Progenitor cell of endocrine pancreas (in vitro differentiated cells): ENCODE measurements at regions not wholly inside any gene's neighbourhood (a gene's known extent, or its start where the extent isn't known, plus 50 kb on each side); places are given as distances from the start of the nearest gene placed in this dataset.
"Not testable (repeated sequence)": the region's sequence is repeated elsewhere in the genome, so short reads cannot be mapped to it uniquely, and the experiment has no call there.

ENCODE experiments used
- DNase-seq: peaks from one replicate; pipeline ENCODE4 v3.0.0; 2021; ENCODE audit warnings: low spot score; ENCODE audit not compliant: unreplicated experiment
- H3K27ac Mint-ChIP-seq: 2 replicates; pipeline ENCODE4 v1.8.0; 2021; ENCODE audit warnings: mild to moderate bottlenecking, moderate library complexity, mixed read lengths
- H3K27me3 Mint-ChIP-seq: 2 replicates; pipeline ENCODE4 v1.8.0; 2021; ENCODE audit warnings: mixed read lengths
- H3K36me3 Mint-ChIP-seq: 2 replicates; pipeline ENCODE4 v1.8.0; 2022; ENCODE audit warnings: mixed read lengths; ENCODE audit not compliant: insufficient read depth
- H3K4me1 Mint-ChIP-seq: 2 replicates; pipeline ENCODE4 v1.8.0; 2021; ENCODE audit warnings: low read depth, mixed read lengths
- H3K4me3 Mint-ChIP-seq: 2 replicates; pipeline ENCODE4 v1.8.0; 2021; ENCODE audit warnings: low read depth, mild to moderate bottlenecking, moderate library complexity, mixed read lengths
- H3K9me3 Mint-ChIP-seq: 2 replicates; pipeline ENCODE4 v1.8.0; 2021; ENCODE audit warnings: low read depth, mixed read lengths
- TF ChIP-seq, protein P1 (sequence below): fragments of 200-600 bp; sonication (generic); IDR thresholded peaks from one replicate; pipeline ENCODE4 v1.5.0; 2021; ENCODE audit warnings: antibody characterized with exemption, mild to moderate bottlenecking; ENCODE audit not compliant: unreplicated experiment

DNA sequence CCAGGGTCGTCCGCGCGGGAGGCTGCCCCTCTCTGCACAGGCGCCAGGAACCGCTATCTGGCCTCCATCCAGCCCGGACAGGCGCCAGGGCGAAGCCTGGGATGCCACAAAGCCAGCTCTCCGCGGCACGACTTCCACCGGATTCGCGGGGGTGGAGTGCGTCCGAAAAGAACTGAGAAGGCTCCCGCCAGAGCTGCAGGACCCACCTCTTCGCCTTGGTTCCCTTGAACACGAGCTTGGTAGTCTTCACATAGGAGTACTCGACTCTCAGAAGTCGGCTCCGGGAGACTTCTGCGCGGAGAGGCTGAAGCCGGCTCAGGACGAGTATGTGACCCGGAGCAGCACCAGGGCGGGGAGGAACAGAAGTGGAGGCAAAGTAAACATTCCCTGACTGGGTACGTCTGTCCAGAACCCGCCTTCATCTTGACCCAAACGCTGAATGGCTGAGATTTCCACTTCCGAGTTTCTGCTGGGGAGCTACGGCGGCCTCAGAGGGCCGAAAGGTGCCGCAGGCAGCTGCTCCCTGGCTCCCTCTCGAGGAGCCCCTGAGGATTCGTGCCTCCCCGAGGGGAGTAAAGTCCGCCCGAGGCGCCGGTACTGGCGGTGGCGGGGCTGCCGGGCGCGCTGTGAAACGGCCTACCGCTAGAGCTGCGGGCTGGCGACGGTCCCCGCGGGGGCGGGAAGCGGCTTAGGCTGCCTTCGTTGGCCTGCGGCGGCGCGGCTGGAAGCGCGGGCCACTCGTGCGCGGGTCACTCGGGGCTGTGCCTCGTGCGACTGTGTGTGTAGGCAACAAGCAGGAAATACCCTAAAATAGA, 2654.9 kb upstream of the DEFB115 start:
- H3K36me3 Mint-ChIP-seq, H3K4me1 Mint-ChIP-seq, H3K27me3 Mint-ChIP-seq, H3K27ac Mint-ChIP-seq: not testable (repeated sequence)
- DNase-seq, result peak; percentile 25
- peak overlapping the region; percentile 76 for H3K4me3 Mint-ChIP-seq
- TF ChIP-seq, protein P1, sequence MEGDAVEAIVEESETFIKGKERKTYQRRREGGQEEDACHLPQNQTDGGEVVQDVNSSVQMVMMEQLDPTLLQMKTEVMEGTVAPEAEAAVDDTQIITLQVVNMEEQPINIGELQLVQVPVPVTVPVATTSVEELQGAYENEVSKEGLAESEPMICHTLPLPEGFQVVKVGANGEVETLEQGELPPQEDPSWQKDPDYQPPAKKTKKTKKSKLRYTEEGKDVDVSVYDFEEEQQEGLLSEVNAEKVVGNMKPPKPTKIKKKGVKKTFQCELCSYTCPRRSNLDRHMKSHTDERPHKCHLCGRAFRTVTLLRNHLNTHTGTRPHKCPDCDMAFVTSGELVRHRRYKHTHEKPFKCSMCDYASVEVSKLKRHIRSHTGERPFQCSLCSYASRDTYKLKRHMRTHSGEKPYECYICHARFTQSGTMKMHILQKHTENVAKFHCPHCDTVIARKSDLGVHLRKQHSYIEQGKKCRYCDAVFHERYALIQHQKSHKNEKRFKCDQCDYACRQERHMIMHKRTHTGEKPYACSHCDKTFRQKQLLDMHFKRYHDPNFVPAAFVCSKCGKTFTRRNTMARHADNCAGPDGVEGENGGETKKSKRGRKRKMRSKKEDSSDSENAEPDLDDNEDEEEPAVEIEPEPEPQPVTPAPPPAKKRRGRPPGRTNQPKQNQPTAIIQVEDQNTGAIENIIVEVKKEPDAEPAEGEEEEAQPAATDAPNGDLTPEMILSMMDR, result peak; percentile 26
- H3K9me3 Mint-ChIP-seq, result peaks cover 31% of the 10 kb centered on the region

DNA sequence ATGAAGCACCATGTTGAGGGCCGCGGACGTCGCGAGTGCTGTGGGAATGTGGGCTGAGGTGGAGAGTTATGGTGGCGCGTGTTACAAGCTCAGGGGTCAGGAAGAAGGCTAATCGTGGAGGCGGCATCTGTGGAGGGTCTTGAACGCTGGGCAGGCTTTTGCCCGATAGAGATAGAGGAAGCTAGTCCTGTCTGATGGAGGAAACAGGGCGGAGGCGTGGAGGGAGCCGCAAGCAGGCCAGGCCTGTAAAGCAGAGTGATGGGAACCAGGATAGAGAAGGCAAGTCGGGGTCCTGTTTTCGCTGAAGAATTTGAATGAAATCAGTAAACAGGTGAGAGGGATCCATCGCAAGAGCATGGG, 2654.3 kb upstream of the DEFB115 start:
- DNase-seq, H3K27ac Mint-ChIP-seq, H3K4me1 Mint-ChIP-seq, H3K27me3 Mint-ChIP-seq, H3K36me3 Mint-ChIP-seq: not testable (repeated sequence)
- H3K4me3 Mint-ChIP-seq, result peak overlapping the region; percentile 76
- H3K9me3 Mint-ChIP-seq, result peaks cover 29% of the 10 kb centered on the region

- no peak overlapping the region for H3K4me3 Mint-ChIP-seq
- H3K9me3 Mint-ChIP-seq, result peaks cover 65% of the 10 kb centered on the region
- peaks cover 2% of the 10 kb centered on the region for H3K36me3 Mint-ChIP-seq
Observed at GRCh38 chr20:28616354-28616753, 2641.1 kb upstream of the DEFB115 start.

DNA sequence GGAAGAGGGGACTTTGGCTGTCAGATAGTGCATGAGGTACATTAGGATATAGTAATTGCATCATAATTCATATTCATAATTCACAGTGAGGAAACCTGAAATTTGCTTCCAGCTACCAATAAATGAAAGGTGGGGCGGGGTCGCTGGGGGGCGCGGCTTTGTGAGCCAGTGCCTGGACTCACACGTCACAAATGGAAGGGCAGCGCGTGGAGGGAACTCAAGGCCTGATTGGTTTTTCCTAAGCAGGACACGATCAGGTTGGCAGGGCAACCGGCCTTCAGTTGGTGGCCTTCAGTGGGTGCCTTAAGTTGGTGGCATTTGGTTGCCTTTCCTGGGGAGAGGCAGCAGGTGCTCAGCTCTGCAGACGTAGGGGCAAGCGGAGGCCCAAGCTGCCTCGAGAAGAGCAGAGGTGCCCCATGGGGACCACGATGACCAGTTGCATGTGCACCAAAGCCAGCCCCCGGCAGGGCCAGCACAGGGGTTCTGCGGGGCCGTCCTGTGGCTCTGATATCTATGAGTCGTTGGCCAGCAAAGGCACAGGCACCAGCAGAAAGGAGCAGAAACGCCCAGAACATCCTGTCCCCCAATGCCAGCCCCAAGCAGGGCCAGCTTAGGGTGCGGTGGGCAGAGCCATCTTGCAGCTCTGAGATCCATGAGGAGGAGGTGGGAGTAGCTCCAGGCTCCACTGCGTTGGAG, 2637.4 kb upstream of the DEFB115 start:
- H3K9me3 Mint-ChIP-seq, result peaks cover 43% of the 10 kb centered on the region
- H3K36me3 Mint-ChIP-seq, H3K27me3 Mint-ChIP-seq, H3K4me3 Mint-ChIP-seq, DNase-seq, H3K4me1 Mint-ChIP-seq, H3K27ac Mint-ChIP-seq: not testable (repeated sequence)

More at GRCh38 chr20:28616354-28616753, 2641.1 kb upstream of the DEFB115 start:
- TF ChIP-seq, protein P1, result no peak
- no peaks in the 10 kb centered on the region for H3K27me3 Mint-ChIP-seq
- H3K27ac Mint-ChIP-seq, result no peak overlapping the region
- no peaks in the 10 kb centered on the region for H3K4me1 Mint-ChIP-seq
- no peak for DNase-seq

DNA sequence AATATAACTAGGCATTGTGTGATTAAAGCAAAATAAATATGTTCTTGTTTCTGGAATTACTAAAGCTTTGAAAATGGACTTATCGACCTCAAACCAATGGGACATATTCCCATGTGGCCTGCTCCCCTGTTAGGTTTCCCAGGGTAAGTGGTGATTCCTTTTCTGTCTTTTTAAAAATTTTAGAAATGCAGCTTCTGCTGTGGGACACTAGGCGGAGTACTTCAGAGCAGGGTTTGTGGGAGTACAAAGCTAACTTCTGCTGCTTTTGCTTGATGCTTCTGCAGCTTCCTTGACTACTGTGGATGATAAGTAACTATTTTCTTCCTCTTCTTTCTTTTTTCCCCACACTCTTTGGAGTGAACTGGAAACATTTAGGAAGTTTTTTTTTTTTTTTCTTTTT, 2632.4 kb upstream of the DEFB115 start:
- H3K4me1 Mint-ChIP-seq, H3K4me3 Mint-ChIP-seq, H3K36me3 Mint-ChIP-seq, H3K27me3 Mint-ChIP-seq, H3K27ac Mint-ChIP-seq, DNase-seq: not testable (repeated sequence)
- H3K9me3 Mint-ChIP-seq, result peaks cover 32% of the 10 kb centered on the region

DNA sequence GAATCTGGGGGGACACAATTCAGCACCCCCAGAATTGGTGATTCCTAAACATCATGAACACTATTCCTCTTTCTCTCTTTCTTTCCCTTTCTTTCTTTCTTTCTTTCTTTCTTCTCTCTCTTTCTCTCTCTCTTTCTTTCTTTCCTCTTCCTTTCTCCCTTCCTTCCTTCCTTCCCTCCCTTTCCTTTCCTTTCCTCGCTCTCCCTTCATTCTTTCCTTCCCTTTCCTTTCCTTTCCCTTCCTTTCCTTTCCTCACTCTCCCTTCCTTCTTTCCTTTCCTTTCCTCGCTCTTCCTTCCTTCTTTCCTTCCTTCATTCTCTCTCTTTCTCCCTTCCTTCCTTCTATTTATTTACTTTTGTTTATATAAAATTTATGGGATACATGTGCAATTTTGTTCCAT, 2616.6 kb upstream of the DEFB115 start:
- H3K4me1 Mint-ChIP-seq, H3K27ac Mint-ChIP-seq, DNase-seq, H3K27me3 Mint-ChIP-seq, H3K4me3 Mint-ChIP-seq, H3K36me3 Mint-ChIP-seq: not testable (repeated sequence)
- peaks cover 31% of the 10 kb centered on the region for H3K9me3 Mint-ChIP-seq
